Transverse colon (tissue), 4 donors: ENCODE measurements at regions not wholly inside any gene's neighbourhood (a gene's known extent, or its start where the extent isn't known, plus 50 kb on each side); places are given as distances from the start of the nearest gene placed in this dataset.

Experiments used
- DNase-seq: peaks from one replicate; pipeline ENCODE4 v3.0.0-alpha.2; 2019
- H3K27ac ChIP-seq, 4 donors: fragments of 200-600 bp; sonication (generic); 2 replicates each; pipeline ENCODE4 v1.5.1; 2016 to 2018; ENCODE audit warnings: inconsistent platforms in 4 of 4
- H3K27me3 ChIP-seq: fragments of 200-600 bp; sonication (generic); 2 replicates; pipeline ENCODE4 v1.5.1; 2017; ENCODE audit warnings: inconsistent platforms
- H3K36me3 ChIP-seq, 4 donors: fragments of 200-600 bp; sonication (generic); 2 replicates each; pipeline ENCODE4 v1.5.1; 2017 to 2019; ENCODE audit warnings: inconsistent platforms in 4 of 4
- H3K4me1 ChIP-seq, 4 donors: fragments of 200-600 bp; sonication (generic); 2 replicates each; pipeline ENCODE4 v1.5.1; 2017 to 2020; ENCODE audit warnings: inconsistent platforms in 4 of 4
- H3K4me3 ChIP-seq, 4 donors: fragments of 200-600 bp; sonication (generic); 1 replicate in 1 of 4; 2 replicates in 3 of 4; pipeline versions ENCODE4 v1.5.1 to v1.6.1; 2017 to 2019; ENCODE audit warnings: inconsistent platforms in 4 of 4
- H3K9me3 ChIP-seq, 2 donors: fragments of 200-600 bp; sonication (generic); 2 replicates each; pipeline ENCODE4 v1.5.1; 2017 to 2019; ENCODE audit warnings: inconsistent platforms in 2 of 2
- CTCF ChIP-seq, 5 experiments: fragments of 200-600 bp in 3 of 5; fragments of 450-650 bp in 2 of 5; sonication (generic) in 3 of 5; IDR thresholded peaks; 1 replicate in 2 of 5; 2 replicates in 3 of 5; pipeline ENCODE4 v1.5.1; 2016 to 2017; ENCODE audit warnings: antibody characterized with exemption in 5 of 5, inconsistent platforms in 3 of 5, mild to moderate bottlenecking in 2 of 5, moderate library complexity in 1 of 5
- EP300 ChIP-seq: sonication (generic); formaldehyde crosslinking; IDR thresholded peaks from one replicate; pipeline ENCODE4 v1.6.1; 2017; ENCODE audit warnings: antibody characterized with exemption, low read depth
- POLR2A ChIP-seq: fragments of 450-650 bp; IDR thresholded peaks from one replicate; pipeline ENCODE4 v1.6.1; 2016; ENCODE audit warnings: antibody characterized with exemption, mild to moderate bottlenecking, moderate library complexity
- POLR2AphosphoS5 ChIP-seq, 3 donors: sonication (generic); formaldehyde crosslinking; IDR thresholded peaks; one replicate each; pipeline ENCODE4 v1.6.1; 2016; ENCODE audit warnings: antibody characterized with exemption in 3 of 3
- WGBS, 2 donors: methylation state at CpG; one replicate each; pipeline ENCODE4 v1.1.5; 2018; ENCODE audit warnings: low coverage in 1 of 2; 5-methylcytosine and 5-hydroxymethylcytosine counted together
- in situ Hi-C, 4 donors: fragments of 200-750 bp; cut with MboI; loops; one replicate each; pipeline versions ENCODE4 v1.15.0 to v1.15.1; 2017; ENCODE audit warnings: low sequenced_read_pairs in 3 of 4, low pct_ligation_motif_present in 1 of 4, low pct_unique_long_range_greater_than_20kb in 1 of 4
- intact Hi-C: fragments of 100-400 bp; cut with DNase I; formaldehyde crosslinking; loops from one replicate; pipeline ENCODE4 v1.15.1; 2023; ENCODE audit warnings: low total_unique reads

GRCh38 chr18:3328532-3328931 lies 66.6 kb downstream of the MYL12B start:
- intact Hi-C loops (no loop called here), in situ Hi-C loops (no loop called here)
- Histone ChIP-seq H3K36me3 (no peaks in the 10 kb centered on the region), H3K27ac (no peak overlapping the region), H3K27me3 (no peaks in the 10 kb centered on the region), H3K4me1 (no peaks in the 10 kb centered on the region), H3K9me3 (no peaks in the 10 kb centered on the region), H3K4me3 (no peak overlapping the region)
- TF ChIP-seq POLR2A (no peak), EP300 (no peak), POLR2AphosphoS5 (IDR thresholded peaks at IDR 0.05) (no peak), CTCF (IDR thresholded peaks at IDR 0.05) (no peak)
- no peak for DNase-seq
- 77 to 83% methylated on average over 1 of the region's 1 CpG for WGBS, 2 donors

- in situ Hi-C loops: no loop called here
- no peak for DNase-seq
- H3K9me3 ChIP-seq: no peaks in the 10 kb centered on the region
- TF ChIP-seq CTCF (IDR thresholded peaks at IDR 0.05): no peak
- no peak for TF ChIP-seq POLR2AphosphoS5 (IDR thresholded peaks at IDR 0.05)
- intact Hi-C loops: no loop called here
- H3K27me3 ChIP-seq: no peaks in the 10 kb centered on the region
- H3K36me3 ChIP-seq: no peaks in the 10 kb centered on the region
- 87 to 100% methylated on average over 1 to 5 of the region's 5 CpGs for WGBS, 2 donors
- H3K4me3 ChIP-seq: no peak overlapping the region
- no peaks in the 10 kb centered on the region for H3K4me1 ChIP-seq
- no peak overlapping the region for H3K27ac ChIP-seq
Measured at GRCh38 chr18:3329471-3329870, 67.5 kb downstream of the MYL12B start.

- no peaks in the 10 kb centered on the region for H3K4me1 ChIP-seq
- 79% methylated on average over 1 of the region's 1 CpG; no CpG with 5 or more reads in 1 of the 2 donors for WGBS, 2 donors
- H3K36me3 ChIP-seq: no peaks in the 10 kb centered on the region
- intact Hi-C loops: no loop called here
- no peaks in the 10 kb centered on the region for H3K9me3 ChIP-seq
- DNase-seq: no peak
- in situ Hi-C loops: no loop called here
- H3K27me3 ChIP-seq: no peaks in the 10 kb centered on the region
- no peak overlapping the region for H3K4me3 ChIP-seq
- TF ChIP-seq POLR2A (no peak), POLR2AphosphoS5 (IDR thresholded peaks at IDR 0.05) (no peak)
- no peak overlapping the region for H3K27ac ChIP-seq
Measured at GRCh38 chr18:3329872-3330271, 67.9 kb downstream of the MYL12B start.

- intact Hi-C loops (no loop called here), in situ Hi-C loops (no loop called here)
- Histone ChIP-seq H3K9me3 (no peaks in the 10 kb centered on the region), H3K27me3 (no peaks in the 10 kb centered on the region), H3K27ac (no peak overlapping the region), H3K4me1 (no peaks in the 10 kb centered on the region), H3K4me3 (no peak overlapping the region), H3K36me3 (no peaks in the 10 kb centered on the region)
- TF ChIP-seq CTCF (IDR thresholded peaks at IDR 0.05): no peak
- no peak for TF ChIP-seq POLR2A
- no peak for TF ChIP-seq POLR2AphosphoS5 (IDR thresholded peaks at IDR 0.05)
- TF ChIP-seq EP300: no peak
- 70 to 72% methylated on average over 12 of the region's 12 CpGs for WGBS, 2 donors
- DNase-seq: no peak
Measured at GRCh38 chr18:3330622-3331021, 68.7 kb downstream of the MYL12B start.

- H3K4me3 ChIP-seq: no peak overlapping the region
- H3K4me1 ChIP-seq: no peaks in the 10 kb centered on the region
- no peak for TF ChIP-seq POLR2AphosphoS5 (IDR thresholded peaks at IDR 0.05)
- TF ChIP-seq CTCF (IDR thresholded peaks at IDR 0.05): no peak
- no peak for TF ChIP-seq POLR2A
- no peak for TF ChIP-seq EP300
- in situ Hi-C loops: no loop called here
- no peaks in the 10 kb centered on the region for H3K36me3 ChIP-seq
- DNase-seq: no peak
- intact Hi-C loops: no loop called here
- H3K9me3 ChIP-seq: no peaks in the 10 kb centered on the region
- H3K27me3 ChIP-seq: no peaks in the 10 kb centered on the region
- H3K27ac ChIP-seq: no peak overlapping the region
- 82 to 86% methylated on average over 2 of the region's 2 CpGs for WGBS, 2 donors
Measured at GRCh38 chr18:3332376-3332775, 70.4 kb downstream of the MYL12B start.
